SK-N-SH treated with all-trans-retinoic acid at 6 μM for 48 hours (cell line): ENCODE measurements at regions not wholly inside any gene's neighbourhood (a gene's known extent, or its start where the extent isn't known, plus 50 kb on each side); places are given as distances from the start of the nearest gene placed in this dataset.

Source experiments
- ATAC-seq: fragments of 200-7000 bp; cut with Tn5 transposase; 3 replicates; pipeline ENCODE4 v1.9.1; 2020; ENCODE audit warnings: mild to moderate bottlenecking, moderate library complexity
- ARNTL ChIP-seq: fragments of 450-650 bp; formaldehyde crosslinking; IDR thresholded peaks from 2 replicates; pipeline ENCODE4 v1.5.0; 2020; ENCODE audit warnings: low read depth, mild to moderate bottlenecking, moderate library complexity, borderline replicate concordance
- BACH2 ChIP-seq: fragments of 250-450 bp; sonication (Bioruptor Pico); IDR thresholded peaks from 2 replicates; pipeline ENCODE4 v1.9.0; 2021; ENCODE audit warnings: mild to moderate bottlenecking, borderline replicate concordance
- CREB5 ChIP-seq: fragments of 250-450 bp; sonication (Bioruptor Pico); IDR thresholded peaks from 2 replicates; pipeline ENCODE4 v1.5.1; 2020; ENCODE audit warnings: low read depth, mild to moderate bottlenecking, moderate library complexity
- CSDC2 ChIP-seq: fragments of 250-450 bp; sonication (Bioruptor Pico); IDR thresholded peaks from 2 replicates; pipeline ENCODE4 v1.5.0; 2020; ENCODE audit warnings: mild to moderate bottlenecking, moderate library complexity
- ESRRG ChIP-seq: fragments of 250-450 bp; sonication (Bioruptor Pico); IDR thresholded peaks from 2 replicates; pipeline ENCODE4 v1.6.1; 2021; ENCODE audit warnings: mild to moderate bottlenecking
- GLIS3 ChIP-seq: fragments of 250-450 bp; sonication (Bioruptor Pico); IDR thresholded peaks from 2 replicates; pipeline ENCODE4 v1.5.0; 2020; ENCODE audit warnings: mild to moderate bottlenecking, moderate library complexity
- ISL1 ChIP-seq: fragments of 250-450 bp; sonication (Bioruptor Pico); IDR thresholded peaks from 2 replicates; pipeline ENCODE4 v2.1.2; 2022; ENCODE audit warnings: mild to moderate bottlenecking, moderate library complexity
- OSR1 ChIP-seq: fragments of 250-450 bp; sonication (Bioruptor Pico); IDR thresholded peaks from 2 replicates; pipeline ENCODE4 v1.8.0; 2022; ENCODE audit warnings: moderate library complexity, mild to moderate bottlenecking, inconsistent platforms
- POU6F1 ChIP-seq: fragments of 250-450 bp; sonication (Bioruptor Pico); IDR thresholded peaks from 2 replicates; pipeline ENCODE4 v1.8.0; 2021; ENCODE audit warnings: low read depth, mild to moderate bottlenecking, moderate library complexity, borderline replicate concordance
- PPARA ChIP-seq: fragments of 250-450 bp; sonication (Bioruptor Pico); IDR thresholded peaks from 2 replicates; pipeline ENCODE4 v1.5.0; 2020; ENCODE audit warnings: mild to moderate bottlenecking, borderline replicate concordance
- RARB ChIP-seq: fragments of 250-450 bp; sonication (Bioruptor Pico); IDR thresholded peaks from 2 replicates; pipeline ENCODE4 v1.8.0; 2021; ENCODE audit warnings: mild to moderate bottlenecking, moderate library complexity
- SNAI2 ChIP-seq: fragments of 250-450 bp; sonication (Bioruptor Pico); IDR thresholded peaks from 2 replicates; pipeline ENCODE4 v1.5.0; 2020; ENCODE audit warnings: mild to moderate bottlenecking, moderate library complexity
- TCF4 ChIP-seq: fragments of 250-450 bp; sonication (Bioruptor Pico); IDR thresholded peaks from 2 replicates; pipeline ENCODE4 v1.8.0; 2021; ENCODE audit warnings: mild to moderate bottlenecking, moderate library complexity, borderline replicate concordance
- TOX ChIP-seq: fragments of 250-450 bp; sonication (Bioruptor Pico); IDR thresholded peaks from 2 replicates; pipeline ENCODE4 v1.8.0; 2021; ENCODE audit warnings: mild to moderate bottlenecking, moderate library complexity, borderline replicate concordance
- ZC3H10 ChIP-seq: fragments of 250-450 bp; sonication (Bioruptor Pico); IDR thresholded peaks from 2 replicates; pipeline ENCODE4 v1.5.1; 2021; ENCODE audit warnings: mild to moderate bottlenecking, moderate library complexity
- ZFP3 ChIP-seq: fragments of 250-450 bp; sonication (Bioruptor Pico); IDR thresholded peaks from 2 replicates; pipeline ENCODE4 v1.5.0; 2020; ENCODE audit warnings: mild to moderate bottlenecking, moderate library complexity
- ZNF565 ChIP-seq: fragments of 450-650 bp; formaldehyde crosslinking; conservative IDR thresholded peaks from 2 replicates; pipeline ENCODE4 v1.5.0; 2020; ENCODE audit warnings: low read depth, mild to moderate bottlenecking, moderate library complexity
- ZNF70 ChIP-seq: fragments of 450-650 bp; formaldehyde crosslinking; IDR thresholded peaks from 2 replicates; pipeline ENCODE4 v1.5.0; 2020; ENCODE audit warnings: mild to moderate bottlenecking, moderate library complexity
- ZNF8 ChIP-seq: fragments of 450-650 bp; formaldehyde crosslinking; IDR thresholded peaks from 2 replicates; pipeline ENCODE4 v1.5.0; 2020; ENCODE audit warnings: mild to moderate bottlenecking, moderate library complexity
- TF ChIP-seq, protein P1 (sequence below): fragments of 250-450 bp; sonication (Bioruptor Pico); IDR thresholded peaks from 2 replicates; pipeline ENCODE4 v1.5.1; 2021; ENCODE audit warnings: mild to moderate bottlenecking, moderate library complexity
- TF ChIP-seq, protein P2 (sequence below): fragments of 250-450 bp; sonication (Bioruptor Pico); IDR thresholded peaks from 2 replicates; pipeline ENCODE4 v1.5.0; 2020; ENCODE audit warnings: mild to moderate bottlenecking, moderate library complexity

GRCh38 chr12:125841332-125841731 is 776.1 kb downstream of the AACS start:
- TF ChIP-seq ZFP3 (no peak), ZNF70 (no peak), PPARA (CRISPR knock-in tag) (no peak), ZNF8 (CRISPR knock-in tag) (no peak), GLIS3 (no peak), ZC3H10 (CRISPR knock-in tag) (no peak), RARB (CRISPR knock-in tag) (no peak), TOX (CRISPR knock-in tag) (no peak), TCF4 (CRISPR knock-in tag) (no peak), ESRRG (no peak), OSR1 (CRISPR knock-in tag) (no peak), POU6F1 (CRISPR knock-in tag) (no peak), CREB5 (no peak), ARNTL (CRISPR knock-in tag) (no peak), CSDC2 (CRISPR knock-in tag) (no peak), SNAI2 (CRISPR knock-in tag) (no peak)
- TF ChIP-seq, protein P1, sequence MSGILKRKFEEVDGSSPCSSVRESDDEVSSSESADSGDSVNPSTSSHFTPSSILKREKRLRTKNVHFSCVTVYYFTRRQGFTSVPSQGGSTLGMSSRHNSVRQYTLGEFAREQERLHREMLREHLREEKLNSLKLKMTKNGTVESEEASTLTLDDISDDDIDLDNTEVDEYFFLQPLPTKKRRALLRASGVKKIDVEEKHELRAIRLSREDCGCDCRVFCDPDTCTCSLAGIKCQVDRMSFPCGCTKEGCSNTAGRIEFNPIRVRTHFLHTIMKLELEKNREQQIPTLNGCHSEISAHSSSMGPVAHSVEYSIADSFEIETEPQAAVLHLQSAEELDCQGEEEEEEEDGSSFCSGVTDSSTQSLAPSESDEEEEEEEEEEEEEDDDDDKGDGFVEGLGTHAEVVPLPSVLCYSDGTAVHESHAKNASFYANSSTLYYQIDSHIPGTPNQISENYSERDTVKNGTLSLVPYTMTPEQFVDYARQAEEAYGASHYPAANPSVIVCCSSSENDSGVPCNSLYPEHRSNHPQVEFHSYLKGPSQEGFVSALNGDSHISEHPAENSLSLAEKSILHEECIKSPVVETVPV (CRISPR knock-in tag) = no peak
- no peak for ATAC-seq

DNA sequence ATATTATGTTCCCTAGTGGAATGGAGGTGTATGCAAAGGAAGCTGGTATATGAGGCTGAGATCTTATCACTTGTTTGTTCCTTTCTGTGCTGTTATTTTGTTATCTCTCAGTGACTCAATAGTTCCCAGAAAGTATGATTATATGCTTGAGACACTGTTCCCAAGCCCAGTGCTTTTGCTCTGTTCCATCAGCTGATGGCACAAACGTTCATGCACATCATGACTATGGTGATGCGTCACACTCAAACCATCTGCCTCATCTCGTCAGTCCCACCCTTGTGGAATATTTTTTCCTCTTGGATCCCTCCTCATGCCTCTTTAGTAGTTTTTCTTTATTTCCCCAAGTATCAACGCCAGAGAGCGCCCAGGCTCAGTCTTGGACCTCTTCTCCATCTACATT is 786.9 kb downstream of the AACS start:
- TF ChIP-seq CSDC2 (CRISPR knock-in tag) (no peak), CREB5 (no peak), OSR1 (CRISPR knock-in tag) (no peak), ZFP3 (no peak), BACH2 (no peak), PPARA (CRISPR knock-in tag) (no peak), ZNF8 (CRISPR knock-in tag) (no peak), ZNF565 (CRISPR knock-in tag) (no peak), SNAI2 (CRISPR knock-in tag) (no peak), ISL1 (no peak), RARB (CRISPR knock-in tag) (no peak), TCF4 (CRISPR knock-in tag) (no peak), GLIS3 (no peak)
- TF ChIP-seq, protein P1 (CRISPR knock-in tag) = no peak
- ATAC-seq = no peak

DNA sequence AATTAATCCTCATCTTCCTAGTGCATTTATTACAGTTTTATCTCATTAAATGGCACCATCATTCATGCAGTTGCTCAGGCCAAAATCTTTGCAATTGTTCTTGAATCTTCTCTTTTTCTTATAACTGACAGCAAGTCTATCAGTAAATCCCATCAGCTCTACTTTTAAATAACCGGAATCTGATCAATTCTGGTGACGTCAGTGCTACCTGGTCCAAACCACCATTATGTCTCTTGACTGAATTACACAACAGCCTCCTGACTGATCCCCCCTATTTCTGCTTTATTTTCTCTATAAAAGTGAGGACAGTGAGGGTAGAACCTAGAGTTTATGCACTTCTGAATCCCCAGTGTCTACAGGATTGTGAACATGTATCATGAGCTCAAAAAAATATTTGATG is 787.4 kb downstream of the AACS start:
- ATAC-seq = no peak

More for the DNA sequence above, 787.4 kb downstream of the AACS start:
- no peak for TF ChIP-seq OSR1 (CRISPR knock-in tag)
- TF ChIP-seq ZFP3 = no peak
- TF ChIP-seq ZNF8 (CRISPR knock-in tag) = no peak
- TF ChIP-seq CREB5 = no peak
- TF ChIP-seq POU6F1 (CRISPR knock-in tag) = no peak
- TF ChIP-seq, protein P1 (CRISPR knock-in tag) = no peak
- TF ChIP-seq BACH2 = no peak
- no peak for TF ChIP-seq ZNF70
- TF ChIP-seq ZC3H10 (CRISPR knock-in tag) = no peak
- TF ChIP-seq ESRRG = no peak
- no peak for TF ChIP-seq ISL1
- TF ChIP-seq, protein P2, sequence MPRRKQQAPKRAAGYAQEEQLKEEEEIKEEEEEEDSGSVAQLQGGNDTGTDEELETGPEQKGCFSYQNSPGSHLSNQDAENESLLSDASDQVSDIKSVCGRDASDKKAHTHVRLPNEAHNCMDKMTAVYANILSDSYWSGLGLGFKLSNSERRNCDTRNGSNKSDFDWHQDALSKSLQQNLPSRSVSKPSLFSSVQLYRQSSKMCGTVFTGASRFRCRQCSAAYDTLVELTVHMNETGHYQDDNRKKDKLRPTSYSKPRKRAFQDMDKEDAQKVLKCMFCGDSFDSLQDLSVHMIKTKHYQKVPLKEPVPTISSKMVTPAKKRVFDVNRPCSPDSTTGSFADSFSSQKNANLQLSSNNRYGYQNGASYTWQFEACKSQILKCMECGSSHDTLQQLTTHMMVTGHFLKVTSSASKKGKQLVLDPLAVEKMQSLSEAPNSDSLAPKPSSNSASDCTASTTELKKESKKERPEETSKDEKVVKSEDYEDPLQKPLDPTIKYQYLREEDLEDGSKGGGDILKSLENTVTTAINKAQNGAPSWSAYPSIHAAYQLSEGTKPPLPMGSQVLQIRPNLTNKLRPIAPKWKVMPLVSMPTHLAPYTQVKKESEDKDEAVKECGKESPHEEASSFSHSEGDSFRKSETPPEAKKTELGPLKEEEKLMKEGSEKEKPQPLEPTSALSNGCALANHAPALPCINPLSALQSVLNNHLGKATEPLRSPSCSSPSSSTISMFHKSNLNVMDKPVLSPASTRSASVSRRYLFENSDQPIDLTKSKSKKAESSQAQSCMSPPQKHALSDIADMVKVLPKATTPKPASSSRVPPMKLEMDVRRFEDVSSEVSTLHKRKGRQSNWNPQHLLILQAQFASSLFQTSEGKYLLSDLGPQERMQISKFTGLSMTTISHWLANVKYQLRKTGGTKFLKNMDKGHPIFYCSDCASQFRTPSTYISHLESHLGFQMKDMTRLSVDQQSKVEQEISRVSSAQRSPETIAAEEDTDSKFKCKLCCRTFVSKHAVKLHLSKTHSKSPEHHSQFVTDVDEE = no peak
